K562 (cell line): ENCODE measurements at regions not wholly inside any gene's neighbourhood (a gene's known extent, or its start where the extent isn't known, plus 50 kb on each side); places are given as distances from the start of the nearest gene placed in this dataset.
A peak's percentile ranks its signal among the peaks of the same experiment; 100 is the strongest.

Experiments
- E2F3 ChIP-seq: fragments of 250-450 bp; sonication (Bioruptor Pico); IDR thresholded peaks from 2 replicates; pipeline ENCODE4 v1.4.0; 2020; ENCODE audit warnings: mild to moderate bottlenecking
- EP400 ChIP-seq: fragments of 450-650 bp; IDR thresholded peaks from 2 replicates; pipeline ENCODE4 v1.6.1; 2017; ENCODE audit warnings: antibody characterized with exemption, mild to moderate bottlenecking, moderate library complexity
- GATA2 ChIP-seq: sonication (generic); formaldehyde crosslinking; IDR thresholded peaks from 2 replicates; pipeline ENCODE4 v1.4.0; 2020; ENCODE audit warnings: mild to moderate bottlenecking, missing genetic modification reagents
- HMBOX1 ChIP-seq: sonication (generic); IDR thresholded peaks from 2 replicates; pipeline ENCODE4 v1.6.1; 2016
- HMG20B ChIP-seq: fragments of 250-450 bp; sonication (Bioruptor Pico); IDR thresholded peaks from 2 replicates; pipeline ENCODE4 v1.5.0; 2021; ENCODE audit warnings: mild to moderate bottlenecking
- IRF2 ChIP-seq: sonication (generic); formaldehyde crosslinking; IDR thresholded peaks from 2 replicates; pipeline ENCODE4 v1.8.1; 2022; ENCODE audit warnings: mild to moderate bottlenecking, missing genetic modification reagents
- KAT2B ChIP-seq: IDR thresholded peaks from one replicate; pipeline ENCODE4 v1.6.1; 2012; ENCODE audit warnings: low read depth, mild to moderate bottlenecking, control low read depth, inconsistent platforms, low read length, moderate library complexity
- KLF10 ChIP-seq: fragments of 250-450 bp; sonication (Bioruptor Pico); IDR thresholded peaks from 2 replicates; pipeline ENCODE4 v1.6.1; 2021; ENCODE audit warnings: matching md5 sums
- MEF2D ChIP-seq: conservative IDR thresholded peaks from 2 replicates; pipeline ENCODE4 v1.6.1; 2016; ENCODE audit warnings: low read depth, missing genetic modification characterization, missing compliant biosample characterization
- PKNOX1 ChIP-seq: fragments of 450-650 bp; IDR thresholded peaks from 2 replicates; pipeline ENCODE4 v1.6.1; 2016
- POLR2AphosphoS5 ChIP-seq: IDR thresholded peaks from 2 replicates; pipeline ENCODE4 v1.6.1; 2011; ENCODE audit warnings: mild to moderate bottlenecking, low read depth, low read length, moderate library complexity; ENCODE audit not compliant: control insufficient read depth, insufficient read depth
- RB1 ChIP-seq: fragments of 450-650 bp; IDR thresholded peaks from 2 replicates; pipeline ENCODE4 v1.6.1; 2017; ENCODE audit warnings: low read depth, mild to moderate bottlenecking
- RBM22 ChIP-seq: fragments of 200-400 bp; formaldehyde crosslinking; IDR thresholded peaks from 2 replicates; pipeline ENCODE4 v1.6.1; 2018; ENCODE audit warnings: low read length, low read depth; ENCODE audit not compliant: poor library complexity, severe bottlenecking
- RFX1 ChIP-seq: fragments of 450-650 bp; IDR thresholded peaks from 2 replicates; pipeline ENCODE4 v1.6.1; 2016; ENCODE audit warnings: mild to moderate bottlenecking, moderate library complexity
- RNF219 ChIP-seq: fragments of 250-450 bp; sonication (Bioruptor Pico); IDR thresholded peaks from 2 replicates; pipeline ENCODE4 v1.5.0; 2022; ENCODE audit warnings: mild to moderate bottlenecking
- RUNX1 ChIP-seq: sonication (generic); IDR thresholded peaks from 2 replicates; pipeline ENCODE4 v1.6.1; 2016; ENCODE audit warnings: antibody characterized with exemption, low read depth
- TAF1 ChIP-seq: IDR thresholded peaks from 2 replicates; pipeline ENCODE4 v1.6.1; 2011; ENCODE audit warnings: mild to moderate bottlenecking, low read length, moderate library complexity; ENCODE audit not compliant: insufficient read depth, control insufficient read depth, severe bottlenecking; ENCODE audit errors: extremely low read depth
- XRCC5 ChIP-seq: fragments of 200-400 bp; formaldehyde crosslinking; IDR thresholded peaks from 2 replicates; pipeline ENCODE4 v1.6.1; 2017; ENCODE audit warnings: low read depth, mild to moderate bottlenecking, low read length
- ZNF134 ChIP-seq: fragments of 250-450 bp; sonication (Bioruptor Pico); conservative IDR thresholded peaks from 2 replicates; pipeline ENCODE4 v1.4.0; 2020
- ZNF398 ChIP-seq: fragments of 250-450 bp; sonication (Bioruptor Pico); IDR thresholded peaks from 2 replicates; pipeline ENCODE4 v1.8.0; 2021; ENCODE audit warnings: moderate library complexity, mild to moderate bottlenecking, inconsistent platforms
- ZNF668 ChIP-seq: fragments of 250-450 bp; sonication (Bioruptor Pico); IDR thresholded peaks from 2 replicates; pipeline ENCODE4 v1.8.0; 2022; ENCODE audit warnings: mild to moderate bottlenecking, inconsistent platforms

GRCh38 chr2:144660518-144661316, 140.8 kb upstream of the ZEB2 start (continued):
- TF ChIP-seq IRF2 = no peak
- no peak for TF ChIP-seq MEF2D (tag)
- no peak for TF ChIP-seq ZNF398
- no peak for TF ChIP-seq HMG20B
- no peak for TF ChIP-seq E2F3 (CRISPR knock-in tag)
- TF ChIP-seq ZNF668 = no peak
- no peak for TF ChIP-seq ZNF134 (CRISPR knock-in tag)
- peak; percentile 51 for TF ChIP-seq RFX1
- TF ChIP-seq PKNOX1 = peak; percentile 88
- TF ChIP-seq POLR2AphosphoS5 = no peak
- no peak for TF ChIP-seq KAT2B
- TF ChIP-seq RNF219 (CRISPR knock-in tag) = no peak
- no peak for TF ChIP-seq HMBOX1
- no peak for TF ChIP-seq TAF1
- 0 out of 2 replicates have a peak, but pooled peaks have one; percentile 9 for TF ChIP-seq GATA2 (CRISPR knock-in tag)
- no peak for TF ChIP-seq XRCC5
- TF ChIP-seq RB1 = no peak
- TF ChIP-seq KLF10 = no peak
- no peak for TF ChIP-seq RUNX1
- no peak for TF ChIP-seq RBM22
- TF ChIP-seq EP400 = no peak
